ENCODE measurements at regions not wholly inside any gene's neighbourhood (a gene's known extent, or its start where the extent isn't known, plus 50 kb on each side); places are given as distances from the start of the nearest gene placed in this dataset.

GRCh38 chr15:70354346-70354905 is 256.7 kb upstream of the TLE3 start:
- no peak for TF ChIP-seq CTCF (conservative IDR thresholded peaks at IDR 0.05; ENCODE audit: low read depth, low read length)
- no peak for TF ChIP-seq EZH2 (IDR thresholded peaks at IDR 0.05; ENCODE audit: borderline replicate concordance, low read depth, low read length, poor library complexity, severe bottlenecking)

Measured in A673 (cell line).